ENCODE measurements at regions not wholly inside any gene's neighbourhood (a gene's known extent, or its start where the extent isn't known, plus 50 kb on each side); places are given as distances from the start of the nearest gene placed in this dataset.
"Not testable (repeated sequence)": the region's sequence is repeated elsewhere in the genome, so short reads cannot be mapped to it uniquely, and the experiment has no call there.

GRCh38 chr7:121560267-121560990, 164.3 kb upstream of the FAM3C start:
- no peak for DNase-seq

GRCh38 chr7:121558288-121558687, 162.2 kb upstream of the FAM3C start:
- no peak for DNase-seq

GRCh38 chr7:121557034-121557892, 161.2 kb upstream of the FAM3C start:
- no peak for DNase-seq

- no peak for DNase-seq
Measured at GRCh38 chr7:121555558-121555957, 159.4 kb upstream of the FAM3C start.

- peak; percentile 41 to 84 (median 60) for DNase-seq
Measured at GRCh38 chr7:121547544-121548092, 151.5 kb upstream of the FAM3C start.

GRCh38 chr7:121546632-121547543, 150.8 kb upstream of the FAM3C start:
- no peak for DNase-seq

GRCh38 chr7:121545418-121545817, 149.3 kb upstream of the FAM3C start:
- no peak for DNase-seq

GRCh38 chr7:121544726-121545125, 148.6 kb upstream of the FAM3C start:
- DNase-seq: peak in 3 of 4 experiments; percentile 4 to 46 (median 30)

- no peak for DNase-seq
Measured at GRCh38 chr7:121544238-121544637, 148.1 kb upstream of the FAM3C start.

GRCh38 chr7:121541457-121541856, 145.3 kb upstream of the FAM3C start:
- DNase-seq: no peak

GRCh38 chr7:121540138-121540537, 144.0 kb upstream of the FAM3C start:
- no peak for DNase-seq

- DNase-seq: no peak
Measured at GRCh38 chr7:121537031-121537430, 140.9 kb upstream of the FAM3C start.

GRCh38 chr7:121531175-121532070, 135.3 kb upstream of the FAM3C start:
- no peak for DNase-seq

- peak in 3 of 4 experiments; percentile 8 to 22 (median 11) for DNase-seq
Measured at GRCh38 chr7:121530227-121531174, 134.4 kb upstream of the FAM3C start.

GRCh38 chr7:121529003-121529402, 132.9 kb upstream of the FAM3C start:
- no peak for DNase-seq

GRCh38 chr7:121526210-121526609, 130.1 kb upstream of the FAM3C start:
- not testable (repeated sequence) for DNase-seq

GRCh38 chr7:121525155-121525819, 129.2 kb upstream of the FAM3C start:
- DNase-seq: no peak

- no peak for DNase-seq
Measured at GRCh38 chr7:121521711-121522400, 125.7 kb upstream of the FAM3C start.

- no peak for DNase-seq
Measured at GRCh38 chr7:121520911-121521310, 124.8 kb upstream of the FAM3C start.

Data from suppressor macrophage (primary cell).